ENCODE measurements at regions not wholly inside any gene's neighbourhood (a gene's known extent, or its start where the extent isn't known, plus 50 kb on each side); places are given as distances from the start of the nearest gene placed in this dataset.

- TF ChIP-seq MAZ (IDR thresholded peaks at IDR 0.05; ENCODE audit: borderline replicate concordance, low read depth, low read length): no peak
Observed at GRCh38 chr6:158912655-158913054, 87.3 kb downstream of the RSPH3 start (continued).

- ChIA-PET POLR2A (no interaction called here), CTCF (no interaction called here)
- Histone ChIP-seq H3K4me2 (no peak overlapping the region), H3K4me1 (no peaks in the 10 kb centered on the region), H3K9me3 (no peaks in the 10 kb centered on the region), H3K4me3 (no peak overlapping the region), H3K27ac (no peak overlapping the region)
- no peak for TF ChIP-seq HOXB5 (CRISPR knock-in tag; IDR thresholded peaks at IDR 0.05)
- no peak for TF ChIP-seq RNF2 (IDR thresholded peaks at IDR 0.05; ENCODE audit: borderline replicate concordance, low read depth)
- TF ChIP-seq SREBF2 (IDR thresholded peaks at IDR 0.05): no peak
- no peak for TF ChIP-seq MAZ (IDR thresholded peaks at IDR 0.05; ENCODE audit: borderline replicate concordance, low read depth, low read length)
- no peak for TF ChIP-seq JUNB (IDR thresholded peaks at IDR 0.05)
- no peak for TF ChIP-seq ZC3H11A (IDR thresholded peaks at IDR 0.05)
- TF ChIP-seq FOSL2 (IDR thresholded peaks at IDR 0.05): no peak
- no peak for TF ChIP-seq FOSL2 (CRISPR knock-in tag; IDR thresholded peaks at IDR 0.05)
- TF ChIP-seq E2F6 (IDR thresholded peaks at IDR 0.05; ENCODE audit: borderline replicate concordance, low read depth): no peak
- no peak for TF ChIP-seq RFX5 (IDR thresholded peaks at IDR 0.05)
- TF ChIP-seq CBX2 (IDR thresholded peaks at IDR 0.05; ENCODE audit: borderline replicate concordance, low read depth): no peak
- TF ChIP-seq RCOR1 (IDR thresholded peaks at IDR 0.05; ENCODE audit: low read depth, low read length): no peak
- no peak for TF ChIP-seq HMGXB4 (CRISPR knock-in tag; IDR thresholded peaks at IDR 0.05; ENCODE audit: borderline replicate concordance)
- no peak for TF ChIP-seq MYC (IDR thresholded peaks at IDR 0.05; ENCODE audit: borderline replicate concordance, low read length)
- TF ChIP-seq ZSCAN20 (CRISPR knock-in tag; IDR thresholded peaks at IDR 0.05): no peak
- TF ChIP-seq TP53 (CRISPR knock-in tag; IDR thresholded peaks at IDR 0.05): no peak
- TF ChIP-seq CHD4 (IDR thresholded peaks at IDR 0.05; ENCODE audit: borderline replicate concordance): no peak
- no peak for TF ChIP-seq ZFP36 (IDR thresholded peaks at IDR 0.05; ENCODE audit: borderline replicate concordance, partially characterized antibody)
- no peak for TF ChIP-seq CBX8 (IDR thresholded peaks at IDR 0.05)
- no peak for TF ChIP-seq EHF (CRISPR knock-in tag; IDR thresholded peaks at IDR 0.05)
- DNase-seq (ENCODE audit: low read depth in 1 of 2, low spot score in 1 of 2) (no peak), ATAC-seq (no peak), FAIRE-seq (no peak)
- 72% methylated on average over 5 of the region's 5 CpGs for WGBS (ENCODE audit: missing lambda C conversion rate)
Observed at GRCh38 chr6:158911746-158912480, 88.1 kb downstream of the RSPH3 start.

- H3K4me1 ChIP-seq: no peaks in the 10 kb centered on the region
- H3K27ac ChIP-seq: no peak overlapping the region
- H3K9me3 ChIP-seq: peaks cover 11% of the 10 kb centered on the region
- WGBS (ENCODE audit: missing lambda C conversion rate): 91% methylated on average over 12 of the region's 12 CpGs
- FAIRE-seq (no peak), DNase-seq (ENCODE audit: low read depth in 1 of 2, low spot score in 1 of 2) (no peak), ATAC-seq (no peak)
- H3K4me3 ChIP-seq: no peak overlapping the region
- CTCF ChIA-PET: no interaction called here
- POLR2A ChIA-PET: no interaction called here
- no peak overlapping the region for H3K4me2 ChIP-seq
- no peak for TF ChIP-seq RARB (CRISPR knock-in tag; IDR thresholded peaks at IDR 0.05)
- no peak for TF ChIP-seq SREBF2 (IDR thresholded peaks at IDR 0.05)
- TF ChIP-seq ESRRA (IDR thresholded peaks at IDR 0.05; ENCODE audit: borderline replicate concordance, low read length): no peak
- no peak for TF ChIP-seq REST (IDR thresholded peaks at IDR 0.05)
- no peak for TF ChIP-seq RNF2 (IDR thresholded peaks at IDR 0.05; ENCODE audit: borderline replicate concordance, low read depth)
- TF ChIP-seq PBX3 (IDR thresholded peaks at IDR 0.05): no peak
- no peak for TF ChIP-seq HEYL (CRISPR knock-in tag; IDR thresholded peaks at IDR 0.05)
- TF ChIP-seq KDM1A (IDR thresholded peaks at IDR 0.05; ENCODE audit: low read depth): no peak
- no peak for TF ChIP-seq CHD4 (IDR thresholded peaks at IDR 0.05; ENCODE audit: borderline replicate concordance)
- TF ChIP-seq MAFK (IDR thresholded peaks at IDR 0.05; ENCODE audit: partially characterized antibody): no peak
- TF ChIP-seq FOSB (CRISPR knock-in tag; IDR thresholded peaks at IDR 0.05): no peak
Observed at GRCh38 chr6:158910484-158911440, 89.2 kb downstream of the RSPH3 start.
